ENCODE measurements at regions not wholly inside any gene's neighbourhood (a gene's known extent, or its start where the extent isn't known, plus 50 kb on each side); places are given as distances from the start of the nearest gene placed in this dataset.

- H3K36me3 ChIP-seq (ENCODE audit: insufficient read depth) = no peaks in the 10 kb centered on the region; the same call in 1 of the 2 replicates
- DNase-seq (ENCODE audit: low spot score) = peak; percentile 55
- no peaks in the 10 kb centered on the region for H3K27me3 ChIP-seq (ENCODE audit: insufficient read depth)
- peaks cover 6% of the 10 kb centered on the region; the same call in 1 of the 2 replicates for H3K9me2 ChIP-seq (ENCODE audit: insufficient read depth)
- Mint-ChIP-seq H3K9me3 (no peaks in the 10 kb centered on the region), H3K4me1 (peaks cover 32% of the 10 kb centered on the region), H3K27ac (no peak overlapping the region), H3K27me3 (ENCODE audit: insufficient read depth, low read depth, poor library complexity) (peaks cover 19% of the 10 kb centered on the region), H3K36me3 (ENCODE audit: low read depth) (no peaks in the 10 kb centered on the region), H3K4me3 (peak overlapping the region; percentile 59)
- peak overlapping the region; percentile 96 for H2AFZ ChIP-seq
- peak overlapping the region; percentile 84 for H3K4me2 ChIP-seq
- peak overlapping the region; percentile 56 for H3K4me3 ChIP-seq
- no peaks in the 10 kb centered on the region; the same call in 1 of the 2 replicates for H3F3A ChIP-seq (replicated peaks; ENCODE audit: low read depth)
- no peak for TF ChIP-seq EZH2phosphoT487 (IDR thresholded peaks at IDR 0.05; ENCODE audit: unreplicated experiment)
- no peak for TF ChIP-seq CREB1 (CRISPR knock-in tag; IDR thresholded peaks at IDR 0.05; ENCODE audit: low read depth)
- TF ChIP-seq, protein P1, sequence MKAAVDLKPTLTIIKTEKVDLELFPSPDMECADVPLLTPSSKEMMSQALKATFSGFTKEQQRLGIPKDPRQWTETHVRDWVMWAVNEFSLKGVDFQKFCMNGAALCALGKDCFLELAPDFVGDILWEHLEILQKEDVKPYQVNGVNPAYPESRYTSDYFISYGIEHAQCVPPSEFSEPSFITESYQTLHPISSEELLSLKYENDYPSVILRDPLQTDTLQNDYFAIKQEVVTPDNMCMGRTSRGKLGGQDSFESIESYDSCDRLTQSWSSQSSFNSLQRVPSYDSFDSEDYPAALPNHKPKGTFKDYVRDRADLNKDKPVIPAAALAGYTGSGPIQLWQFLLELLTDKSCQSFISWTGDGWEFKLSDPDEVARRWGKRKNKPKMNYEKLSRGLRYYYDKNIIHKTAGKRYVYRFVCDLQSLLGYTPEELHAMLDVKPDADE (IDR thresholded peaks at IDR 0.05) = no peak
- no peak for TF ChIP-seq CTCF (conservative IDR thresholded peaks at IDR 0.05; ENCODE audit: low read depth in 2 of 2)
- no peak for TF ChIP-seq EZH2 (IDR thresholded peaks at IDR 0.05; ENCODE audit: low read depth, unreplicated experiment)
- no peak for TF ChIP-seq ZNF114 (CRISPR knock-in tag; IDR thresholded peaks at IDR 0.05)
- TF ChIP-seq, protein P2, sequence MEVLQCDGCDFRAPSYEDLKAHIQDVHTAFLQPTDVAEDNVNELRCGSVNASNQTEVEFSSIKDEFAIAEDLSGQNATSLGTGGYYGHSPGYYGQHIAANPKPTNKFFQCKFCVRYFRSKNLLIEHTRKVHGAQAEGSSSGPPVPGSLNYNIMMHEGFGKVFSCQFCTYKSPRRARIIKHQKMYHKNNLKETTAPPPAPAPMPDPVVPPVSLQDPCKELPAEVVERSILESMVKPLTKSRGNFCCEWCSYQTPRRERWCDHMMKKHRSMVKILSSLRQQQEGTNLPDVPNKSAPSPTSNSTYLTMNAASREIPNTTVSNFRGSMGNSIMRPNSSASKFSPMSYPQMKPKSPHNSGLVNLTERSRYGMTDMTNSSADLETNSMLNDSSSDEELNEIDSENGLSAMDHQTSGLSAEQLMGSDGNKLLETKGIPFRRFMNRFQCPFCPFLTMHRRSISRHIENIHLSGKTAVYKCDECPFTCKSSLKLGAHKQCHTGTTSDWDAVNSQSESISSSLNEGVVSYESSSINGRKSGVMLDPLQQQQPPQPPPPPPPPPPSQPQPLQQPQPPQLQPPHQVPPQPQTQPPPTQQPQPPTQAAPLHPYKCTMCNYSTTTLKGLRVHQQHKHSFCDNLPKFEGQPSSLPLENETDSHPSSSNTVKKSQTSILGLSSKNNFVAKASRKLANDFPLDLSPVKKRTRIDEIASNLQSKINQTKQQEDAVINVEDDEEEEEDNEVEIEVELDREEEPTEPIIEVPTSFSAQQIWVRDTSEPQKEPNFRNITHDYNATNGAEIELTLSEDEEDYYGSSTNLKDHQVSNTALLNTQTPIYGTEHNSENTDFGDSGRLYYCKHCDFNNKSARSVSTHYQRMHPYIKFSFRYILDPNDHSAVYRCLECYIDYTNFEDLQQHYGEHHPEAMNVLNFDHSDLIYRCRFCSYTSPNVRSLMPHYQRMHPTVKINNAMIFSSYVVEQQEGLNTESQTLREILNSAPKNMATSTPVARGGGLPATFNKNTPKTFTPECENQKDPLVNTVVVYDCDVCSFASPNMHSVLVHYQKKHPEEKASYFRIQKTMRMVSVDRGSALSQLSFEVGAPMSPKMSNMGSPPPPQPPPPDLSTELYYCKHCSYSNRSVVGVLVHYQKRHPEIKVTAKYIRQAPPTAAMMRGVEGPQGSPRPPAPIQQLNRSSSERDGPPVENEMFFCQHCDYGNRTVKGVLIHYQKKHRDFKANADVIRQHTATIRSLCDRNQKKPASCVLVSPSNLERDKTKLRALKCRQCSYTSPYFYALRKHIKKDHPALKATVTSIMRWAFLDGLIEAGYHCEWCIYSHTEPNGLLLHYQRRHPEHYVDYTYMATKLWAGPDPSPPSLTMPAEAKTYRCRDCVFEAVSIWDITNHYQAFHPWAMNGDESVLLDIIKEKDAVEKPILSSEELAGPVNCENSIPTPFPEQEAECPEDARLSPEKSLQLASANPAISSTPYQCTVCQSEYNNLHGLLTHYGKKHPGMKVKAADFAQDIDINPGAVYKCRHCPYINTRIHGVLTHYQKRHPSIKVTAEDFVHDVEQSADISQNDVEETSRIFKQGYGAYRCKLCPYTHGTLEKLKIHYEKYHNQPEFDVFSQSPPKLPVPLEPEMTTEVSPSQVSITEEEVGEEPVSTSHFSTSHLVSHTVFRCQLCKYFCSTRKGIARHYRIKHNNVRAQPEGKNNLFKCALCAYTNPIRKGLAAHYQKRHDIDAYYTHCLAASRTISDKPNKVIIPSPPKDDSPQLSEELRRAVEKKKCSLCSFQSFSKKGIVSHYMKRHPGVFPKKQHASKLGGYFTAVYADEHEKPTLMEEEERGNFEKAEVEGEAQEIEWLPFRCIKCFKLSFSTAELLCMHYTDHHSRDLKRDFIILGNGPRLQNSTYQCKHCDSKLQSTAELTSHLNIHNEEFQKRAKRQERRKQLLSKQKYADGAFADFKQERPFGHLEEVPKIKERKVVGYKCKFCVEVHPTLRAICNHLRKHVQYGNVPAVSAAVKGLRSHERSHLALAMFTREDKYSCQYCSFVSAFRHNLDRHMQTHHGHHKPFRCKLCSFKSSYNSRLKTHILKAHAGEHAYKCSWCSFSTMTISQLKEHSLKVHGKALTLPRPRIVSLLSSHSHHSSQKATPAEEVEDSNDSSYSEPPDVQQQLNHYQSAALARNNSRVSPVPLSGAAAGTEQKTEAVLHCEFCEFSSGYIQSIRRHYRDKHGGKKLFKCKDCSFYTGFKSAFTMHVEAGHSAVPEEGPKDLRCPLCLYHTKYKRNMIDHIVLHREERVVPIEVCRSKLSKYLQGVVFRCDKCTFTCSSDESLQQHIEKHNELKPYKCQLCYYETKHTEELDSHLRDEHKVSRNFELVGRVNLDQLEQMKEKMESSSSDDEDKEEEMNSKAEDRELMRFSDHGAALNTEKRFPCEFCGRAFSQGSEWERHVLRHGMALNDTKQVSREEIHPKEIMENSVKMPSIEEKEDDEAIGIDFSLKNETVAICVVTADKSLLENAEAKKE (CRISPR knock-in tag; IDR thresholded peaks at IDR 0.05) = peak; percentile 65; the same call in 1 of the 2 replicates
- 0 out of 2 replicates have a peak, but pooled peaks have one; percentile 25 for TF ChIP-seq POLR2AphosphoS5 (IDR thresholded peaks at IDR 0.05; ENCODE audit: low read depth)
- no peaks in the 10 kb centered on the region for H3K79me2 ChIP-seq (replicated peaks; ENCODE audit: insufficient read depth)
- no peaks in the 10 kb centered on the region for H4K20me1 ChIP-seq (replicated peaks; ENCODE audit: insufficient read depth)
- H3K4me1 ChIP-seq (ENCODE audit: insufficient read depth) = peaks cover 42% of the 10 kb centered on the region
- no peak overlapping the region for H3K27ac ChIP-seq (ENCODE audit: low read depth)
- peak; percentile 76 for ATAC-seq
These were observed 72.5 kb upstream of the KCNMA1 start for GRCh38 chr10:77710081-77710551.

All from GM23338 (cell line).